ENCODE measurements at regions not wholly inside any gene's neighbourhood (a gene's known extent, or its start where the extent isn't known, plus 50 kb on each side); places are given as distances from the start of the nearest gene placed in this dataset.
"Not testable (repeated sequence)": the region's sequence is repeated elsewhere in the genome, so short reads cannot be mapped to it uniquely, and the experiment has no call there.

DNA sequence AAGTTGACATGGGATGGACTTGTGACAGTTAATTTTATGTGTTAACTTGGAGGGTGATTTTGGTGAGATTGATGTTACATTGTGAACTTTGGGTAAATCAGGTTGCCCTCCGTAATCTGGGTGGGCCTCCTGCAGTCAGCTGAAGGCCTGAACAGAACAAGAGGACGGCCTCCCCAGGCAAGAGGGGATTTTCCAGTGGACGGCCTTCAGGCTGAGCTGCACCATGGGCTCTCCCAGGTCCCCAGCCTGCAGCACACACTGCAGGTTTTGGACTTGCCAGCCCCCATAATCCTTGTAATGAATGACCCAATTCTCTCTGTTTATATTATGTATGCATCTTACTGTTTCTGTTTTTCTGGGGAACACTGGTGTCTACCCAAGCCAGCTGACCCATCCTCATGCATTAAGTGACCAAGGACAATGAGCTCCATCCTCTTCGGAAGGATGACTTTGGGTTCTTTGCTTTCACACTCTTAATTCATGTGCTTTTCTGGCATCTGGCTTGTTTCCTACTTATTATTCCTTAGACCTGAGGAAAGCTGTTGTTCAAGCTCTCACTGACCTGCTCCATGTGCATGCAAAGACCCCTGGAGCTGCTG, 64.2 kb downstream of the DACT2 start:
- DNase-seq: no peak

DNA sequence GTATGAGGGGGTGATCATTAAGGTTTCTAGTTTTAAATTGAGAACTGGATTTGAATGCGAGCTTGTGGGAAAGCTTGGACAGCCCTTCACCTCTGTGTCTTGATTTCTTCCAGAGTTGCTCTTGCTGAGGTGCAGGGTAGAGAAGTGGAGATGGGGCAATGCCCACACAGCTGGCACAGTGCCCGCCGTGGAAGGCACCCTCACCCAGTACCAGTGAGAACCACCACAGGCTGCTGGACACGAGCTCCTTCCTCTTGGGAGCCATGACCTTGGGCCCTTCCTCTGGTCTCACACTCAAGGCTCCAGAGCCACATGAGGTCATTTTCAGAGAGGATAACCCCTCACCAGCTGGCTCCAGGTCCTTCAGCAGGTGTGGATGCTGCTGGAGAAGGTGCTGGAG, 67.3 kb downstream of the DACT2 start:
- DNase-seq: no peak

DNA sequence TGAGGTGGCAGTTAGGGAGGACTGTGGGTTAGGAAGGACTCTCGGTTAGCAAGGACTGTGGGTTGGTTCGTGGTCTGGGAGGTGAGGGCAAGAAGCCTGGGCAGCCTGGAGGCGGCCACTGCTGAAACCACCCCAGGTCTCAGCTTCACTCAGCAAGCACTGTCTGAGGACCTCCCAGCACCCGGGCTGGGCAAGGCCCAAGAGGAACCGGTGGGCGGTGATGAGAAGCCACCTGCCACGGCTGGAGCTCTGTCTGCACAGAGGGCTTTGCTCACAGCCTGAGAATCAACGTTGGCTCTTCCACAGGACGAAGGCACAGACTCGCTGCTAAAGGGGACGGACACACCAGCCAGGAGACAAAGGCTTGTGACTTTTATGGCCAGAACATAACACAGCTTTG, 69.3 kb downstream of the DACT2 start:
- no peak for DNase-seq

DNA sequence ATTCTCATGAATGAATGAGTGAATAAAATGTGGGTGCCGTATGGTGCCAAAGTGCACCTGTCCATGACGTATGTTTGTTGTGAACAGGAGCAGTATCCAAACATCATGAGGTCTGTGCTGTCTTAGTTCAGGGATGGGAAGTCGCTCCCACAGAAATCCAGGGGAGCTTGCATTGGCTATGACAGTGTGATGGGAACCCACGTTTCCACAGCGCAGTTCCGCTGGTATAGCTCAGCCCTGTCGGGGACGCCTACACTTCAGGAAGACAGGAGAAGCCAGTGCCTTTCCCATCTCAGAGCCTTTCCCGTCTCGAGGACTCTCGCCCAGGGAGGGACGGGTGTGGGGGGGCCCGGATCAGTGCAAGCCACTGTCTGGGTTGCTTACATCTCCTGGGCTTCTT, 69.8 kb downstream of the DACT2 start:
- no peak for DNase-seq

DNA sequence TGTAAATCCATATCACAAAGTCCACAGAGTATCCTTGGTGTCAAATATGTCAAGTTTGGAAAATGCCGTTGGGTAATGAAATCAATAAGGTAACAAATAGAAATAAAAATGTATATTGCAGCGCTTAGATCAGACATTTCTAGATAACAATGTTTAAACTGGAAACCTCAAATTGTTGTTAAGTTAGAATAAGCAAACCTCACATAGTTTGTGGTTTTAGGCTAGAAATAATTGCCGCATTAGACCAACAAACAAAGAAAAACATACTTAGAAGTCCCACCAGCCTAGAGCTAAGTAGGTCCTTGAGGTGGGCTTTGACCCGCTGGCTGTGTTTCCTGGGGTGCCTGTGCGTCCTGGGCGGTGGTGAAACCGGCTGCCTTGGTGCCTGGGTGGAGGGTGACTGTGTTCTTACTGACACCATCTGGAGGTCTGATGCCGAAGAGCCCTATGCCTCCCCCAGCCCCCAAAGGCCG, 71.4 kb downstream of the DACT2 start:
- DNase-seq: no peak

DNA sequence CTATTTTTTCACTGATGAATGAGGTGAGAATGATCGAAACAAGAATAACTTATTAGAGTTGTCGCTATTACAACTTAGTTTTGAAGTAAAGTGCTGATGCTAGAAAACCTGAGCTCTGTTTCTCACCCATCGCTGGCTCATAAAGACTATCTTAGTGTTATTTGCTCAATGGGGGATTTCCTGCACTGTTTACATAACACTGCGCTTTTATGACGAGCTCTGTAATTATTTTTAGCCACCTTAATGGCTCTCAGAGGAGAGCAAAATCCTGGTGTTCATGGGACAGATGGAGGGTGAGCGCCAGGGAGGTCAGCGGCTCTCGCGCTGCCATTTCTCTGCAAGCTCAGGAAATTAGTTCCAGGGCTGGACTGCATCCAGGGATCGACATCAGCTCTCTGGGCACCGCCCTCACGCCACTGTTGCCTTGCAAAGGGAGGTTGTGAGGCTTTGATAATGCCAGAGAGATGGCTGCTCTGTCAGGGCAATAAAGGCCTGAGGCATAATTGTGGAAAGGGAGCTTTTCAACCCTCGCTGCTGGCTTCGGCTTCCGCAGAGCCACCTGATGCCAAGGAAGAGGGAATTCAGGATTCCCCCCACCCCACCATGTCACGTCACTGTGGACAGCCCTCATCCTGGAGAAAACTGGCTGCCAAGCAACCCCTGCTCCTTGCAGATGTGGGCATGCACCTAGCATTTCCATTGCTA, 72.0 kb downstream of the DACT2 start:
- no peak for DNase-seq

DNA sequence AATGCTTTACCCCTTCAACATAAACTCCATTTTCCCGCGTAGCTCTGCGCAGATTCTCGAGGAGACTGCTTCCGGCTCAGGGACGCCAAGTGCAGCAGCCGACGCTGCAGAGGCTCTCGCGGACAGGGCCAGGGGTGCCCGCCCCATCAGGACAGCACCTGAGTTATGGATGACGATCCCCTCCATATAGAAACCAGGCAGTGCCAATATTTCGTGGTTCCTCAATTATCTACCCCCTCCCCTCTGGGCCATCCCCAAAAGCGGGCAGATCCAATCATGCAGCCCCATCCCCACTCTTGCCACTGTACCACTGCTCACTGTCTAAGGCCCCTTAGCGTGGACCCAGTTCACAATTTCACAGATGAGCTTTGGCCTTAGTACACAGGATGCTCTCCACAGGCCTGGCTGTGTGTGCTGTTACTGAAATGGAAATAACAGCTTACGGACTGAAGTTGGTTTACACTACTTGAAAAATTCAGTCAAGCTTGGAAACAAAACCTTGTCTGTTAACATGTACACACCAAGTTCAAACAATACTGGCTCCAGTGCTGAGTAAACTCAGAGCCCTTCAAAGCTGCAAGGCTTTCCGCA, 74.5 kb downstream of the DACT2 start:
- DNase-seq: no peak

DNA sequence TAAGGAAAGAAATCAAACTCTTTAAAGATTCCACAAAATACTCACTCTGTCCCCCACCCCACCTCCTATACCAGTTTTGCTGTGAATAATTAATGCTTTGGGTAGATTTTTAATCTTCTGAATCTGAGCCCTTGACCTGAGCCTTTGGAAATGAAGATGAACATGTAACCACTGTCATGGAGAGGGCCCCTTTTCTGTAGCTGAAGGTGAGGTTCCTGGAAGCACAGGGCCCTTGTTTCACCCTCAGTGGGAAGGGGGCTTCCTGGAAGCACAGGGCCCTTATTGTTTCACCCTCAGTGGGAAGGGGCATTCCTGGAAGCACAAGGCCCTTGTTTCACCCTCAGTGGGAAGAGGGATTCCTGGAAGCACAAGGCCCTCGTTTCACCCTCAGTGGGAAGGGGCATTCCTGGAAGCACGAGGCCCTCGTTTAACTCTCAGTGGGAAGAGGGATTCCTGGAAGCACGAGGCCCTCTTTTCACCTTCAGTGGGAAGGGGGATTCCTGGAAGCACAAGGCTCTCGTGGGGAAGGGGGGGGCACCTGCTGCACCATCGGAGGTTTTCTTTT, 75.7 kb downstream of the DACT2 start:
- DNase-seq: no peak

DNA sequence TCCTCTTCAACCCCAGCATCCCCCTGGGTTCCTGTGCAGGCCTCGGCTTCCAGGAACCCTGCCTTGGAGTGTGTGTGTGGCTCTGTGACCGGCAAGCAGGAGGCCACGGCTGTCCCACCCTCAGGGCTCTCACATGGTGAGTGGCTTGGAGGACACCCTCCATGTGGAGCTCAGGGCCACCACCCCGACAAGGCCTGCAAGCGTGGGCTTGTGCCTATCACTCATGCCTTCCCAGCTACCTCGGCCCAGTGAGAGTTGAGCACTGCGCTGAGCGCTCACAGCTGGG, 76.7 kb downstream of the DACT2 start:
- DNase-seq: no peak

DNA sequence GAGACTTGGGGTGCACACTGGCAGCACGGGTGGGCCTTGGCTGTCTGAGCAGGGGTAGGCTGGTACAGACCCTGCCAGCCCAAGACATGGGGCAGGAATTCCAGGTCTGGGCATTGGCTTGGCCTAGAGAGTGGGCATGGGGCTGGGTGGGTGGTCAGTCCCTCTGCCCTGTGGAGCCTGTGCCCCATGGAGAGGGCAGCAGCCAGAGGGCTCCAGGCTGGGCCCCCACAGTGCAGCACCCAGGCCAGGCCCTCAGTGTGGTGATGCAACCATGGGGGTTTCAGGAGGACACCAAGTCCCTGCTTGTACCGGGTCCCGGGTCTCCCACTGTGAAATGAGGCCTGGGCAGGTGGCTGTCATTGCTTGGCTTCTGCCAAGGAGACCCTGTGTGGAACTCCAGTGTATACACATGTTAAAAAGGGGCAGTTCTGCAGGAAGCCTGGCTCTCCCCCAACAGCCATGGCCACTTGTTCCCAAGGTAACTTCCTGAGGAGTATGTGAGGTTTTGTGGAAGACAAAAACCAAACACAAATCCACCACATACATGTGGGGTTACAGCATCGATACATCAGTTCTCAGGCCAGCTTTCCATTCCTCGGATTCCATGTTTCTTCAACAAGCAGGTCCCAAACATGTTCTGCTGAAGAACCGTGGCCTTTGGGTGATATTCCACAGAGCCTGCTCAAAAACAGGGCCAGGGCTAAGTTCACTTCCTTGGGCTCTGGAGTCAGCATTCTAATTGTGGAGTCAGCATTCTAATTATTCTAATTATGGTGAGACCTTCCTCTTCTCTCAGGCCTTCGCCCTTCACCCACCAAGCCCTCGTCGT, 77.3 kb downstream of the DACT2 start:
- no peak for DNase-seq

DNA sequence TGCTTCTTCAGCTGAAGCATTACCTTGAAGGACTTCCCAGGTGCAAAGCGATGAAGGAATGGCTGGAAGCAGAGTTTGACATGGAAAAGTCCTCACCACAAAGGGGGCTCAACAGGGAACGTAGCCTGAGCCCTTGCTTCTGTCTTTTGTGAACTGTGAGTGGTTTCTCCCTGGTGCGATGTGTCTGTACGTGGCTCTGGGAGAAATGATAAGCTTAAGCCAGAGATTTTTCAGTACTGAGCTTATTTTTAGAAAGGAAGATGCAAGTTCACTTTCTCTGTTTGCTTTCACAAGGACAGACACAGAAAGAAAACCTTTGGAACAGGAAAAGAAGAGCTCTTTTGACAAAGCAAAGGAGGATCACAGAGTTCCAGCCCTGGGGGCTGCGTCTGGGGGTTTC, 79.4 kb downstream of the DACT2 start:
- no peak for DNase-seq

DNA sequence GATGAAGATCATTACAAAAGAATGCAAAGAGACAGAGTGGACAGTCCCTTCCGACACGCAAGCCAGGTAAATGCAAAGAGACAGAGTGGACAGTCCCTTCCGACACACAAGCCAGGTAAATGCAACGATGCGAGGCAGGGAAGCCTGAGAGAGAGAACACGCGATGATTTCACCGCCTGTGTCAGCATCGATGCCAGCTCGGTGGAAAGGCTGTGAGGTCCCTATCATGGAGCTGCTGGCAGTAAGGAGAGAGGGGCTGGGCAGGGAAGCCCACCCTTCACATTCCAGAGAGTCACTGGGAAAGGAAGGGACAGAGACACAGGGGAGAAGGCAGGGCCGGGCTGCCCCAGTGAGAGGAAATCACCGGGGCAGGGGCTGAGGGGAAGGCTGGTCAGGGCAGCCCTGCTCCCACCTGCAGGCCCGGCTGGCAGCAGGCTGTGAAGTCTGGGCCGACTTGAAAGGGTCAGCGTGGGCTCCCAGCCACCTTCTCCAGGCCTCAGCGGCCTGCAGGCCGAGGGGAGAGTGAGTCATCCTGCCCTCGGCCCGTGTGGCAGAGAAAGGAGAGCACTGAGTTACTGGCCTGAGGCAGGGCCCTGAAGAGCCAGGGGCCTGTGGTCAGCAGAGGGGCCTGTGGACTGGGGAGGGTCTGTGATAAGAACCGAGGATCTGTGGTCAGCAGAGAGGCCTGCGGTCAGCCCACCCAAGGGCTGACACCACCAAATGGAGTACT, 80.4 kb downstream of the DACT2 start:
- DNase-seq: peak; percentile 90

DNA sequence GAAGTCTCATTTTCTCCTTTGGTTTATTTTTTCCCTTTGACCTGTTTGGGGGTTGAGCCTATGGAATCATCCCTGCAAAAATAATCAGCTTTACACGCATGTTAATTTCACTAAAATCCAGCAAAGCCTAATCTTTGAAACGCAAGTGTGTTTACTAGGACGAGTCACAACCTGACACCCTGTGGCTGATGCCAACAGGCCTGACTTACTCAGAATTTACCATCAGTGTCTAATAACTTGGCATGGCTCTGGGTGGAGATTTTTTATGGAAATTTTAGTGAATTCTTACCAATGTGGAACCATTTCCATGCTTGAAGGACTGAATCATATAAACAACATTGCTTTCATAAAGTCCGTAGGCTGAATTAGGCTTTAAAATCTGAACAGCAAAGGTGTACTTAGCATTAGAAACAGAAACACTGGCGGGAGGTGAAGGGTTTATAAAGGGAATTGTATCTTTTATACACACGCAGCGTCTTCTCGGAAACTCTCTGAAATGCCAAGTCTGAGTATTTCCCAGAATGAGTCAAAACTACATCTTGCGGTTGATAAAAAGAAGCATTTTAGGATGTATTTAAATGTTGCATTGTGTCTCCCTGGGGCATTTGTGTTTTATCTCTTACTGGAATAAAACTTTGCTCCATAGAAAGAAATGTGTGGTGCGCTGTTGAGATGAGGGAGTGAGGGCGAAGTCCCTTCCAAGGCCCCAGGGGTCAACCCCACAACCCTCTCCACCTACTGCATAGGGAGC, 81.2 kb downstream of the DACT2 start:
- no peak for DNase-seq

DNA sequence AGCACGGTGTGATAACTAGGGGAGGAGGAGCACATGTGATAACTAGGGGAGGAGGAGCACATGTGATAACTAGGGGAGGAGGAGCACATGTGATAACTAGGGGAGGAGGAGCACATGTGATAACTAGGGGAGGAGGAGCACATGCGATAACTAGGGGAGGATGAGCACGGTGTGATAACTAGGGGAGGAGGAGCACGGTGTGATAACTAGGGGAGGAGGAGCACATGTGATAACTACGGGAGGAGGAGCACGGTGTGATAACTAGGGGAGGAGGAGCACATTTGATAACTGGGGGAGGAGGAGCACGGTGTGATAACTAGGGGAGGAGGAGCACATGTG, 85.7 kb downstream of the DACT2 start:
- DNase-seq: not testable (repeated sequence)

DNA sequence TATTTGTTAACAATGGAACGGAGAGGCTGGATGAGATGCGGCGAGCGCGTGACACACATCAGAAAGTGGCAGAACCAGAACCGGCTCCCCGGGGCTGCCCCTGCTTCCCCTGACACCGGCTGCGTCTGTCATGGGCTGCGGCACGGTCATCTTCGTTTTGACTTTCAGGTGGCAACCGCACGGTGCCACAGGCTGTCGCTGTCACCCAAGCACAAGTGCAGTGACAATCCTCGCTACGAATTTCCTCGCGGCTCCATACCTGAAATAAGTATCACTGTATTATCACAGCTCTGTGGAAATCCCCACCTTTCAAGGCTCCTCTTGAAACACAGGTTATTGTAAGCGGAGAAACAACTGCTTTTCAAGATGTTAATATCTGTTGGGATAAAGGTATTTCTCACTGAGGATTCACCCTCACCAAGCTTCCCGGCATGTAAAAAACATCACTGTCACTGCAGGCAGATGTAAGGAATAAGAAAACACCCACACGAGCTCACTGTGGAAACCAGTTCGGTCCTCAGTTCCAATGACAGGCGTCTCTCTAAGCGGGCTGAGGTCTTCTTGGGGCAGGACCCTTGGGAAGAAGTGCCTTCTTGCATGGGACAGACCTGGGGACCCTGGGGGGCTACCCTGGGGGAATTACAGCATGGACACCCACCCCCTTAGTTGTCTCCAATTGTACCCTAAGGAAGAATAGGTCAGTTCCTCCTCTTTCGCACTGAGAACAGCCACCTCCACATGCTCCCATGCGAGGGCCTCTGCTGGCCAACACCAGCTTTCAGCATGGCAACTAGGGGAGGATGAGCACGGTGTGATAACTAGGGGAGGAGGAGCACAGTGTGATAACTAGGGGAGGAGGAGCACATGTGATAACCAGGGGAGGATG, 86.3 kb downstream of the DACT2 start:
- no peak for DNase-seq

DNA sequence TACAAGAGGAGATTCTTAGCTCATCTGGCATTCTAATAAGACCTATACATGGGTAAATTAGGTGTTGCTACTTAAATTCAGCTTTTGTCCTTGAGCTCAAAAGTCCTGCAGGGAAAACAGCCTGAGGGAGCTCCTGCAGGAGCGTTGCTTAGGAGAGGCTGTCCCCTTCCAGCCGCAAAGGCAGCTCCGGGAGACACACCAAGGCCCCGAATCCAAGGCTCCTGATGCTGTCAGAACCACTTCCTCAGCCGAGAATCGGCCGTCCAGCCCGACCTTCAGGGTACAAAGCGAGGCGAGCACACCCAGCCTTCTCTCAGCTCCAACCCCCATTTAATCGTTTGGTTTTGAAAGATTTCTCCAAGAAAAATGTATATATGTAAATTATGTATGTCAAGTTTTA, 87.0 kb downstream of the DACT2 start:
- DNase-seq: no peak

DNA sequence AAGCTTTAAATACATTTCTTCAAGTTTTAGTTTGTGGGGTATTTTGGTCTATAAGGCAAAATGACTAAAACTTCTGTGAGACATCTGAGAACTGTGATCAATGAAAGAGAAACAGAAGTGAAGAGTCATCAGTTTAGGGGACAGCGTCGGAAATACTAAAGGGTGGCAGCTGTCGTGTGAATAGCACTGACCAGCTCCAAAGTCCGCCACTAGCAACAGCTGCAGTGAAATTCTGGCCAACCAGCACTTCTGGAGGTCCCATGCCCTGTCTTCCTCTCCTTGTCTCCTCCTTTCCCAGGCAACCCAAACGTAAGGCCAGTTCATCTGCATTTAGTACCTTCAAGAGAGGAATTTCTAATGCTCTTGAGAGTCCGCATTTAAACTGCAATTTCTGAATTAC, 87.5 kb downstream of the DACT2 start:
- no peak for DNase-seq

DNA sequence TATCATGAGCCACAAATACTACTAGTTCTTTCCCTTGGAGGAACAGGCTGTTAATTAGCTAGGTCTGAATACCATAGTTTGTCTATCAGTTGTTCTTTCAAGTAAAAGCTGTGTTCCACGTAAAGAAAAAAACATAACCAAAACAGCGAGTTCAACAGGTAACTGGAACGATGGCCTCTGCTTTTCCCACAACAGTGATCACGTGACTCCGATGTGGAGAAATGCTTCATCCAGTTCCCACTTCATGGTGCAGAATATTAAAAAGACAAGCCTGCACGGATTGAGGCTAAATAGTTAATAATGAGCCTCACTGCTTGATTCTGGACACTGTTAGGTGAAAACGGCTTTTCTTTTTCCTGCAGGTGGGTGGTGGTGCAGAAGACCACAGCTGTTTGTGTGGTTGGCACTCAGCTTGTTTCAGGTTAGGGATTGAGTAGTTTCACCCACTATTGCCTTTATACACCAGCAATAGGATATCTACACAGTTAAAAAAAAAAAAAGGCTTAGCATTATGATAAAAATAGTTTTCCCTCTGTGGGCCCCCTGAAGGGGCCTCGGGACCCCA, 88.1 kb downstream of the DACT2 start:
- DNase-seq: no peak

DNA sequence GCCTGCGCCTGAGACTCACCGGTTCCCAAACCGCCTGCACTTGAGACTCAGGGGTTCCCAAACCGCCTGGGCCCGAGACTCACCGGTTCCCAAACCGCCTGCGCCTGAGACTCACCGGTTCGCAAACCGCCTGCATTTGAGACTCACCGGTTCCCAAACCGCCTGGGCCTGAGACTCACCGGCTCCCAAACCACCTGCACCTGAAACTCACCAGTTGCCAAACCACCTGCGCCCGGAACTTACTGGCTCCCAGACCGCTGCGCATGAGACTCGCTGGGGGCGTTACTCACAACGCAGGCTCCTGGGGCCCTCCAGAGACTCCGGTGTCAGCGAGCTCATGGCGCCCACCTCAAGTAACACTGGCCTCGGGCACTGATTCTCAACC, 90.2 kb downstream of the DACT2 start:
- no peak for DNase-seq

DNA sequence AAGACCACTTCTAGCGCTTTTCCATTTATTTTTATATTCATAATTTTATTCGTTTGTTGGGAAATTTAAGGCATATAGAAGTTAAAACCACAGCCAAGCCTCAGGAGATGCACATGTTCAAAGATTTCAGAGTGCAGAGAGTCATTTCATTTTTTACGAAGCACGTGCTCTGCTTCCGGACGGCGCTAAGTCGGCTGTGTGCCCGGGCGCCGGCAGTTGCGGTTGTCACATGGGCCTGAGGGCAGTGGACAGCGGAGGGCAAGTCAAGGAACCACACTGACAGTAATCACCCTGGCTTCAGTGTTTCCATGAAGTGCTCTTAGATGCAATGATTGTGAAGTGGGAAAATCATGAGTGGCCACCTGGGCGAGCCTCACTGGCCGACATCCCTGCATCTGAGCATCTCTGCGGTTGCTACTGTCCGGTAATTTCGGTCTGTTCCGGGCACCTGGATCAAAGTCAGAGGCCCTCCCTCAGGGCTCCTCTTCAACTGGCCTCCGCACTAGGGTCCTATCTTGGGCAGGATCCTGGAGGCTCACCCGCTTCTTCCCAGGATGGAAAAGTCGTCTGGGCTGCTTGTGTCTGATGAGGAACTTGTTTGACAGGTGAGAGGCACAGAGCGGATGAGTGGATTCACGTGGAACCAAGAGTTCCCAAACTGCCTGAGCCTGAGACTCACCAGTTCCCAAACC, 90.8 kb downstream of the DACT2 start:
- DNase-seq: no peak
